HG03439 (cell line): ENCODE measurements at regions not wholly inside any gene's neighbourhood (a gene's known extent, or its start where the extent isn't known, plus 50 kb on each side); places are given as distances from the start of the nearest gene placed in this dataset.
"Not testable (repeated sequence)": the region's sequence is repeated elsewhere in the genome, so short reads cannot be mapped to it uniquely, and the experiment has no call there.

Source experiments
- ATAC-seq: cut with Tn5 transposase; IDR thresholded peaks from one replicate; pipeline ENCODE4 v1.9.1; 2021; ENCODE audit warnings: mild to moderate bottlenecking, moderate library complexity; ENCODE audit not compliant: unreplicated experiment

DNA sequence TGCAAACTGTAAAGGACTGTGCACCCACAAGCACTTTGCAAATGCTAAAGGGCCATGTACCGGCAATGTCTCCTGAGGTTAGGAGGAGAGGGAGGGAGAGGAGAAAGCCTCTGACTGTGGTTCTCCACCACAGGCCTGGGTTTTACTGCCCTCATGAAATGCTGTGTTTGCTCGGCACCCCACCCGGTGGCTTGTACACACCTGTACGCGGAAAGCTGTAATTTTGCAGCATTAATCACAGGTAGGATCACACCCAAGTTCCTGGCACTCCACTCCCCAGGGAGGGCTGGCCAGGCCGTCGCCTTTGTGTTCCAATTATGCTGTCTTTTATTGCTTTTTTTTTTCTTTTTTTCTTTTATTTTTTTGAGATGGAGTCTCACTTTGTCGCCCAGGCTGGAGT lies 78.5 kb upstream of the MYL10 start:
- no peak for ATAC-seq

DNA sequence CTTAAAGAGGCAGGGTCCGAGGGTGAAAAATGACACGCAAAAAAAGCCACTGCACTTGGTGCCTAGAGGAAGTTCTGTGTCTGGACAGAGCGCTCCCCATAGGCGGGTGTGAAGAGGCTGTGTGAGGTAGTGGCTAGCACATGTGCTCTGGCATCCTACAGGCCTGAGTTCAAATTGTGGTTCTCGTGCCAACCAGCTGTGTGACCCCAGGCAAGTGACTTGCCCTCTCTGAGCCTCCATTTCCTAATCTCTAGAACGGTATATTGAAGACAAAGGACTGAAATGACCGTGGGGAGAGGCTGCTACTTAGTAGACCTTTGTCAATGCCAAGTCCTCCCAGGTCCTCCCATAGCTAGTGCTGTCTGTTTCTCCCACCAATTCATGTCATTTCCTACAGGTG lies 79.1 kb upstream of the MYL10 start:
- no peak for ATAC-seq

DNA sequence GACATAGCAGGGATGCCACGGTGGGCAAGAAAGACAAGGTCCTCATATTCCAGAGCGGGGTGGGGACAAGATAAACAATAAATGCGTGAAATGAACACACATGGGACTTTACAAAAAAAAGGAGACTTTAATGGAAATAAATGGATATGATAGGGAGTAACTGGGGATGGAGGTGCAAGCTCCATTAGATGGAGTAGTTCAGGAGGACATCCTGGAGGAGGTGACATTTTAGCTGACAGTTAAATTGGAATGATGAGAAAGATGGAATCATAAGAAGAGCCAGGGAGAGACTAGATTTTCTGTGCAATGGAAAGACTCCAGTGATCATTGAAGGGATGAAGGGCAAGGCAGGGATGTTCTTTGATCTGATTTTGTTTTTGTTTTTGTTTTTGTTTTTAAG lies 83.6 kb upstream of the MYL10 start:
- ATAC-seq = no peak

- ATAC-seq = no peak
Measured at GRCh38 chr7:101714097-101714496, 85.0 kb upstream of the MYL10 start.

GRCh38 chr7:101717628-101718357 lies 88.7 kb upstream of the MYL10 start:
- ATAC-seq = no peak

GRCh38 chr7:101718363-101719122 lies 89.4 kb upstream of the MYL10 start:
- ATAC-seq = no peak

DNA sequence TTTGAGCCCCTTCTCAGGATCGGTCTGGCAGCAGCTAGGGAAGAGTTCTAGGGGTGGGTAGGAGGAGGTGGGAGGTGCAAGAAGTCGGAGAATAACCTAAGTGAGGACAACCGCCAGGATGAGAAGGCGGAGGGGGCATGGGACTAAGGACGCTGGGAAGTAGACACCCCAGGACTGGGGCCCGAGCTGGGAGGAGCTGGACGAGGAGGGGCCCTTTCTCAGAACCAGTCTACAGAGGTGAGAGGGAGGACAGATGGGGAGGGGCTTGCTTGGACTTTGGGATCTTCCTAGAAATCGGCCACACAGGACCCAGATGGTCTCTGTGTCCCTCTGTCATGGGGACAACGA lies 90.0 kb upstream of the MYL10 start:
- no peak for ATAC-seq

DNA sequence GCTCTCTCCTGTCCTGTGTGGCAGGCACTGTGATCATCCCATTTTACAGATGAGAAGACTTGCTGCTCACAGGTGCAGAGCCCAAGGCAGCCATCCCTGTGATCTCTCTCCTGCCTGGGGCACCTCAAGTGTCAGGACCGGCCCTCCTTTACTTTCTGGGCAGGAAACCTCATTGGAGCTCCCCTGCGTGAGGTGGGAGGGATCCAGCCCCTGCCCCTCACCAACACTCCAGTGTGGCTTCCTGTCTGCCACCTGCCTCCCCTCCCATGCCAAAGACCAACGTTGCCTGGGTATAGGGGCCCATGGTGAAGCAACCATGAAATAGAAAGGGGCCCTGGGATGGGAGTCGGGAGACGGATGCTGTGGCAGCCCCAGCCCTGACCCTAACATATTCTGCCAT lies 91.2 kb upstream of the MYL10 start:
- ATAC-seq = no peak

DNA sequence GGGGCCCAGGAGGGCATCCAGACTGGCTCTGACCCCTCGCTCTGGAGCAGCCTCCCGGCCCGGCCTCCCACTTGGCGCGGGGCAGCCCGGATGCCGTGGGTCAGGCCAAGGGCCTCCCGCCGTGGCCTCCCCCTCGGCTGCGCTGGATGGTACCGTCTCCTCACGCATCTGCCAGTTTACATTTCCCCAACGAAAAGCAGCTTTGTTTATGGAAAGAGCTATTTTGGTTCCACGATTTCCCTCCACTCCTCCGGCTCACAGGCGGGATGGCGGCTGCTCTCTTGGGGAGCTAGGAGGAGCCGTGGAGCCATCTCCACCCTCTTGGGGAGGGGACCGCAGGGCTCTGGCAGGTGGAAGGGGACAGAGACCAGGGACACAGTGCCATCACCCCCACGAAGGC lies 93.2 kb upstream of the MYL10 start:
- ATAC-seq = no peak

DNA sequence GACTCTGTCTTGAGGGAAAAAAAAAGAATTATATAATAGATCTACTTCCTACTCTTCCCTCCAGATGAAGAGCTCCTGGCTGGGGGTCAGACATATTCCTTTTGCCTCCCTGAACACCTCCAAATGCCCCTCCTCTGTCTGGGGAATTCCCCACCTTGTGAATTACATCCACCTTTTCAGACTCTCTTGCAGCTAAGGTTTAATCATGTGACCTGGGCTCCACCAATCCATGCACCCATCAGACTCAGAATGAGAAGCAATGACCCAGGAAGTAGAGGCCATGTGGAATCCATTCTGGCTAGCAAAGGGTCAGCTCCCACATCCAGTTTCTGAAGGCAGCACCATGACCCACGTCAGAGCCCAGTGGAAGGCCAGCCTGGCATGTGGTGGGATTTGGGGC lies 93.6 kb upstream of the CUX1 start:
- ATAC-seq = no peak

GRCh38 chr7:101724957-101725356 lies 92.5 kb upstream of the CUX1 start:
- no peak for ATAC-seq

DNA sequence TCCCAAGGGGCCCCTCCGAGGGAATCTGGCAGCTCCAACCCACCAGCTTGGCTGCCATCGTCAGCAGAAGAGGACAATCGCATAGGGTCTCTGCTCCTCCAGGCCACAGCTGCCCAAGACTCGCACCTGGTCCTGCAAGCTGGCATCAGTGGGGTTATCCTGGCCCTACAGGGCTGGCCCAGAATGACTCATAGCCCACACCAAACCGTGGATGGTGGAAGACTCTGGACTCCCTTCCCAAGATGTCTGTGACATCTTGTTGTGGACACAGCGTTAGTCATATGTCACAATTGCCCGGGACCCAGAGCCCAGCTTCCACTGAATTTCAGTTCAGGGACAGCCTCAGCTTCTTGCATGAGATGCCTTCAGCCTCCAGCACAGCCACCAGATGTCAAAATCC lies 91.5 kb upstream of the CUX1 start:
- ATAC-seq = no peak

- ATAC-seq = no peak
Measured at GRCh38 chr7:101727184-101727583, 90.2 kb upstream of the CUX1 start.

DNA sequence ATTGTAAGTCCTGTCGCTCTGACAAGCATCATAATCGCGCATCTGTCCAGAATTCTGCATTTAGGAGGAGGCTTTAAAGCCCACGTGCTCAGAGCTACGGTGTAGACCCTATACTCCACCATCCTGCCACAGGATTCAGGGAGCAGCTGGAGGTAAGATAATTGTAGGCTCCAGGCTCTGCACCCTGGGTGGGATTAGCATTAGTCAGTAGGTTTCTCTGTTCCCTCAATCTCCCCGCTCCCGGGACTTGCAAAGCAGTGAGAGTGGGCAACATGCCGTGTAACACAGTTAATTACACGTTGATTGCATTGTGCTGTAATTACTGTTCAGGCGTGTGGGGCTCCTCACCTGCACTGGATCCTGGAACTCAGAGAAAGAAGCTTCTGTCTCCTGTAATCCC lies 89.3 kb upstream of the CUX1 start:
- ATAC-seq = no peak

DNA sequence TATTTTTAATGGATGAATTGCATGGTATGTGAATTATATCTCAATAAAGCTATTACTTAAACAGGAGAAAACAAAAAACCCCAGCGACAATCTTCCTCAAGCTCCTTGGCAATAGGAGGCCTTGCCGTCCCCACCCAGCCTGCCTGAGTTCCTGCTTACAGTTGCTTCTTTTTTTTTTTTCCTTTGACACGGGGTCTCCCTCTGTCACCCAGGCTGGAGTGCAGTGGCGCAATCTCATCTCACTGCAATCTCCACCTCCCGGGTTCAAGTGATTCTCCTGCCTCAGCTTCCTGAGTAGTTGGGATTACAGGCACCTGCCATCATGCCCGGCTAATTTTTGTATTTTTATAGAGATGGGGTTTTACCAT lies 88.6 kb upstream of the CUX1 start:
- not testable (repeated sequence) for ATAC-seq

GRCh38 chr7:101729241-101729883 lies 88.1 kb upstream of the CUX1 start:
- no peak for ATAC-seq

DNA sequence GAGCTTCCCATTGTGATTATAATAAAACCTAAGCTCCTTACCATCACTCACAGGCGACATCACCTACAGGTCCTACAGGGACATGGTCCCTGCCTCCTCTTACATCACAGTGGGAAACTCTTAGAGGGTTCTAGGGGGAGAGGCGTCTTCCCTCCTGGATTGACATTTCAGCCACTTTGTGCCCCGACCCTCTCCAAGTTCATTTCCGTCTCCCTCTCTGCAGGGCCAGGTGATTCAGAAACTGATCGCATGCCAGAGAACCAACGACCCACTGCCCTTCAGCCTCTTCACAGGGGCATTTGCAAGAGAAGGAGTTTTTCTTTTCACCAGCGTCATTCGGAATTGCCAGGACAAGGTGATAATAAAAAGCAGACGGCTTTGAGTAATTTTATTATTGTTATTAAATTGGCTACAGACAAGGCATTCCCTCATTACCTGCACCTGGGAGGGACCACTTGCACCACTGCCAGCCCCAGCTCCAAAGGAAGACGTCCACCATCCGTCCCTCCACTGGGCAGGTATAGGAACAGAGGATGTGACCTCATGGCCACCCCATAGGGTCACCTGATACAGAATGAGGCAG lies 85.8 kb upstream of the CUX1 start:
- ATAC-seq = no peak

GRCh38 chr7:101733713-101734475 lies 83.5 kb upstream of the CUX1 start:
- ATAC-seq = no peak

GRCh38 chr7:101736084-101736483 lies 81.3 kb upstream of the CUX1 start:
- ATAC-seq = no peak

- no peak for ATAC-seq
Measured at GRCh38 chr7:101739775-101740398, 77.5 kb upstream of the CUX1 start.
